DOHH2 (cell line): ENCODE measurements at regions not wholly inside any gene's neighbourhood (a gene's known extent, or its start where the extent isn't known, plus 50 kb on each side); places are given as distances from the start of the nearest gene placed in this dataset.

Experiments
- EZH2phosphoT487 ChIP-seq: fragments of 200-600 bp; sonication (generic); IDR thresholded peaks from 2 replicates; pipeline ENCODE4 v1.6.1; 2017; ENCODE audit warnings: borderline replicate concordance, mild to moderate bottlenecking, antibody characterized with exemption, low read length, moderate library complexity, mixed read lengths
- TF ChIP-seq, protein P1 (sequence below): fragments of 200-600 bp; sonication (generic); IDR thresholded peaks from one replicate; pipeline ENCODE4 v1.5.1; 2014; ENCODE audit warnings: antibody characterized with exemption, mild to moderate bottlenecking, low read depth, low read length; ENCODE audit not compliant: poor library complexity, severe bottlenecking

DNA sequence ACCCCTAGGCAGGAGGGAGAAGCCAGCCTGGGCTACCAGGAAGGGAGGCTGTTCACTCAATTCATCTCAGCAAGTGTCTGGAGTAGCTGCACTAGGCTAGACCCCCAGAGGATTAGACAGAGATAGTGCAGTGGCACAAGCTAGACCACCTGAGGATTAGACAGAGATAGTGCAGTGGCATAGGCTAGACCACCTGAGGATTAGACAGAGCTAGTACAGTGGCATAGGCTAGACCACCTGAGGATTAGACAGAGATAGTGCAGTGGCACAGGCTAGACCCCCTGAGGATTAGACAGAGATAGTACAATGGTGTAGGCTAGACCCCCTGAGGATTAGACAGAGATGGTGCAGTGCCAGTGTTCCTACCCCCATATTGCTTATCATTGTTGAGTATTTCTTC lies 74.1 kb upstream of the SDK2 start:
- TF ChIP-seq, protein P1, sequence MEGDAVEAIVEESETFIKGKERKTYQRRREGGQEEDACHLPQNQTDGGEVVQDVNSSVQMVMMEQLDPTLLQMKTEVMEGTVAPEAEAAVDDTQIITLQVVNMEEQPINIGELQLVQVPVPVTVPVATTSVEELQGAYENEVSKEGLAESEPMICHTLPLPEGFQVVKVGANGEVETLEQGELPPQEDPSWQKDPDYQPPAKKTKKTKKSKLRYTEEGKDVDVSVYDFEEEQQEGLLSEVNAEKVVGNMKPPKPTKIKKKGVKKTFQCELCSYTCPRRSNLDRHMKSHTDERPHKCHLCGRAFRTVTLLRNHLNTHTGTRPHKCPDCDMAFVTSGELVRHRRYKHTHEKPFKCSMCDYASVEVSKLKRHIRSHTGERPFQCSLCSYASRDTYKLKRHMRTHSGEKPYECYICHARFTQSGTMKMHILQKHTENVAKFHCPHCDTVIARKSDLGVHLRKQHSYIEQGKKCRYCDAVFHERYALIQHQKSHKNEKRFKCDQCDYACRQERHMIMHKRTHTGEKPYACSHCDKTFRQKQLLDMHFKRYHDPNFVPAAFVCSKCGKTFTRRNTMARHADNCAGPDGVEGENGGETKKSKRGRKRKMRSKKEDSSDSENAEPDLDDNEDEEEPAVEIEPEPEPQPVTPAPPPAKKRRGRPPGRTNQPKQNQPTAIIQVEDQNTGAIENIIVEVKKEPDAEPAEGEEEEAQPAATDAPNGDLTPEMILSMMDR: no peak
- no peak for TF ChIP-seq EZH2phosphoT487
